Middle frontal gyrus (tissue), 1 donor: ENCODE measurements at regions not wholly inside any gene's neighbourhood (a gene's known extent, or its start where the extent isn't known, plus 50 kb on each side); places are given as distances from the start of the nearest gene placed in this dataset.

Experiments used
- DNase-seq: peaks from one replicate; pipeline ENCODE4 v3.0.0-alpha.2; 2015; ENCODE audit warnings: low spot score; ENCODE audit errors: extremely low spot score

- peak; percentile 29 for DNase-seq
Measured at GRCh38 chr1:42035205-42035829, 116.6 kb upstream of the HIVEP3 start.

GRCh38 chr1:42034426-42034825 lies 115.7 kb upstream of the HIVEP3 start:
- DNase-seq, result no peak

- DNase-seq, result no peak
Measured at GRCh38 chr1:42033629-42034028, 114.9 kb upstream of the HIVEP3 start.

GRCh38 chr1:42017730-42018129 lies 99.0 kb upstream of the HIVEP3 start:
- no peak for DNase-seq

- no peak for DNase-seq
Measured at GRCh38 chr1:42017259-42017658, 98.5 kb upstream of the HIVEP3 start.

GRCh38 chr1:42014823-42015222 lies 96.1 kb upstream of the HIVEP3 start:
- no peak for DNase-seq

- DNase-seq, result no peak
Measured at GRCh38 chr1:42013881-42014470, 95.3 kb upstream of the HIVEP3 start.

GRCh38 chr1:42012852-42013251 lies 94.1 kb upstream of the HIVEP3 start:
- no peak for DNase-seq

GRCh38 chr1:42010381-42010780 lies 91.7 kb upstream of the HIVEP3 start:
- no peak for DNase-seq

GRCh38 chr1:42008264-42008663 lies 89.5 kb upstream of the HIVEP3 start:
- no peak for DNase-seq

- DNase-seq, result no peak
Measured at GRCh38 chr1:42006836-42007235, 88.1 kb upstream of the HIVEP3 start.

GRCh38 chr1:42006093-42006492 lies 87.4 kb upstream of the HIVEP3 start:
- no peak for DNase-seq

- no peak for DNase-seq
Measured at GRCh38 chr1:42005530-42005929, 86.8 kb upstream of the HIVEP3 start.

- no peak for DNase-seq
Measured at GRCh38 chr1:42004860-42005259, 86.1 kb upstream of the HIVEP3 start.

- DNase-seq, result no peak
Measured at GRCh38 chr1:42004322-42004721, 85.6 kb upstream of the HIVEP3 start.

- no peak for DNase-seq
Measured at GRCh38 chr1:42003433-42003832, 84.7 kb upstream of the HIVEP3 start.

- DNase-seq, result no peak
Measured at GRCh38 chr1:42002220-42002619, 83.5 kb upstream of the HIVEP3 start.

GRCh38 chr1:42000766-42001165 lies 82.0 kb upstream of the HIVEP3 start:
- DNase-seq, result no peak

GRCh38 chr1:41999884-42000283 lies 81.2 kb upstream of the HIVEP3 start:
- no peak for DNase-seq

- DNase-seq, result no peak
Measured at GRCh38 chr1:41998250-41998649, 79.5 kb upstream of the HIVEP3 start.

GRCh38 chr1:41997153-41997552 lies 78.4 kb upstream of the HIVEP3 start:
- no peak for DNase-seq

- no peak for DNase-seq
Measured at GRCh38 chr1:41995441-41996130, 76.9 kb upstream of the HIVEP3 start.
